HFF-Myc (cell line): ENCODE measurements at regions not wholly inside any gene's neighbourhood (a gene's known extent, or its start where the extent isn't known, plus 50 kb on each side); places are given as distances from the start of the nearest gene placed in this dataset.

Source experiments
- DNase-seq: peaks from one replicate; pipeline ENCODE4 v3.0.0-alpha.2; 2011; ENCODE audit warnings: low read depth; ENCODE audit errors: extremely low read depth
- H3K4me3 ChIP-seq: replicated peaks from 2 replicates; pipeline ENCODE4 v1.5.1; 2011; ENCODE audit warnings: low read depth, mild to moderate bottlenecking, control low read depth, low read length
- CTCF ChIP-seq: IDR thresholded peaks from 2 replicates; pipeline ENCODE4 v1.5.1; 2012; ENCODE audit warnings: mild to moderate bottlenecking, low read depth, low read length, control low read depth; ENCODE audit errors: missing control alignments

GRCh38 chr5:103473725-103474124 is 88.9 kb downstream of the NUDT12 start:
- DNase-seq, result no peak
- H3K4me3 ChIP-seq, result no peak overlapping the region
- no peak for TF ChIP-seq CTCF

- H3K4me3 ChIP-seq, result no peak overlapping the region
- TF ChIP-seq CTCF, result no peak
- DNase-seq, result no peak
Observed at GRCh38 chr5:103472830-103473229, 89.8 kb downstream of the NUDT12 start.

- DNase-seq, result no peak
- H3K4me3 ChIP-seq, result no peak overlapping the region
Observed at GRCh38 chr5:103472265-103472664, 90.3 kb downstream of the NUDT12 start.

GRCh38 chr5:103469288-103470040 is 93.1 kb downstream of the NUDT12 start:
- no peak for TF ChIP-seq CTCF
- no peak for DNase-seq
- no peak overlapping the region for H3K4me3 ChIP-seq

More at GRCh38 chr5:103472265-103472664, 90.3 kb downstream of the NUDT12 start:
- no peak for TF ChIP-seq CTCF

- no peak for DNase-seq
- no peak for TF ChIP-seq CTCF
- H3K4me3 ChIP-seq, result no peak overlapping the region
Observed at GRCh38 chr5:103467831-103468230, 94.8 kb downstream of the NUDT12 start.

GRCh38 chr5:103466495-103466894 is 96.1 kb downstream of the NUDT12 start:
- DNase-seq, result peak; percentile 35
- no peak overlapping the region for H3K4me3 ChIP-seq
- TF ChIP-seq CTCF, result no peak

GRCh38 chr5:103465891-103466290 is 96.7 kb downstream of the NUDT12 start:
- DNase-seq, result no peak
- H3K4me3 ChIP-seq, result no peak overlapping the region

More at GRCh38 chr5:103465891-103466290, 96.7 kb downstream of the NUDT12 start:
- TF ChIP-seq CTCF, result no peak
